Stimulated activated CD8-positive, alpha-beta memory T cell treated with anti-CD3 and anti-CD28 coated beads, Interleukin-15, amount 100 ng/mL, for 24 hours (primary cell): ENCODE measurements at regions not wholly inside any gene's neighbourhood (a gene's known extent, or its start where the extent isn't known, plus 50 kb on each side); places are given as distances from the start of the nearest gene placed in this dataset.

Experiments
- DNase-seq: peaks from one replicate; pipeline ENCODE4 v3.0.0-alpha.2; 2020; ENCODE audit warnings: low read depth

GRCh38 chr3:159763602-159764489 lies 224.8 kb upstream of the IL12A start:
- peak; percentile 18 for DNase-seq

DNA sequence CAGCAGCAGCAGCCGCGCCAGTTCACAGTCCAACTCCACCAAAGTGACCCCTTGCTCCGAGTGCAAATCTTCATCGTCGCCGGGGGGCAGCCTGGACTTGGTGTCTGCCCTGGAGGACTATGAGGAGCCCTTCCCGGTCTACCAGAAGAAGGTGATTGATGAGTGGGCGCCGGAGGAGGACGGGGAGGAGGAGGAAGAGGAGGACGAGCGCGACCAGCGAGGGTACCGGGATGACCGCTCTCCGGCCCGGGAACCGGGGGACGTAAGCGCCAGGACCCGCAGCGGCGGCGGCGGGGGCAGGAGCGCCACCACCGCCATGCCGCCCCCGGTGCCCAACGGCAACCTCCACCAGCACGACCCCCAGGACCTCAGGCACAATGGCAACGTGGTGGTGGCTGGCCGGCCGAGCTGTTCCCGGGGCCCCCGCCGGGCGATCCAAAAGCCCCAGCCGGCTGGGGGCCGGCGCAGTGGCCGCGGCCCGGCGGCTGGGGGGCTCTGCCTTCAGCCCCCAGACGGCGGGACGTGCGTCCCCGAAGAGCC lies 224.1 kb upstream of the IL12A start:
- DNase-seq = no peak

GRCh38 chr3:159765030-159765859 lies 223.4 kb upstream of the IL12A start:
- no peak for DNase-seq

- DNase-seq = no peak
Measured at GRCh38 chr3:159765860-159766294, 222.8 kb upstream of the IL12A start.

DNA sequence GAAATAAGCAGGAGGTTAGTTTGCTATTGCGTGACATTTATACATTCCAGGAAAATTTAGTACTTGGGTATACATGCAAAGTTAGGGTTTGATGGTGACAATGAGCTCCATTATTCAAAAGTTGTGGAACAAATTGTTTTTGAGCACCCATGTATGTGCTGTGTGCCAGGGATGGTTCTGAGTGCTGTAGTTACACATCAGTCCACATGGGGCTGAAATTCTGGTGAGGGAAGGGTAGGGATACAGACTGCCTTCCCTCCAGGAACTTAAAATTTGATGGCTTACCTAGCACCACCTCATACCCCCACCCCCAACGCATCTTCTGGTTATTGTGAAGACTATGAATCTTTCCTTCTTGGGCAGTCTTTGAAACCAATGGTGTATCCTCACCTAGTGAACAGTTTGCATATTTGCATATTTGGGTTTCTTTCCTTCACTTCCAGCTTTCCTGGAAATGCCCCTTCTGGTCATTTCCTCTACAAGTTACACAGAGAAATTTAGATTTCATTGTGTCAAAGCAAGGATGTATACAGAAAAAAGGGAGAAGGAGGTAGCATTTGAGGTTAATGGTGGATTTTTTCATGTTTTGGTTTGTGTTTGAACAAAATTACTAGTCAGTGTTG lies 222.0 kb upstream of the IL12A start:
- no peak for DNase-seq

DNA sequence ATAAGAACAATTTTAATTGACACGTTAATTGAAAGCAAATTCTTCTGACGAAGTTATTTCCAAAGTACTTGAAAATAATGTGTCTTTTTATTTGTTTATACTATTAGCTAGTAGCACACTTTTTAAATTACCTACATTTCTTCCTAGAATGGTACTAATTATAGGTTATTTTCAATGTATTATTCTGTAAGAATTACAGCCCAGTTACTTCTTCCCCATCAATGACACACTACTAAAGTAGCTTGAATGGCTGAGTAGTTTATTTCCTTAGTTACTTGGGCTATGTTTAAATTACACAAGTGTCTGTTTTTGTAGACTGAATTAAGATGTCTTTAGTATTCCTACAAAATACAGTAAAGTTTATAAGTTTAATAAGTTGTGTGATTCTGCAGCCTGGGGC lies 217.6 kb upstream of the IL12A start:
- no peak for DNase-seq

DNA sequence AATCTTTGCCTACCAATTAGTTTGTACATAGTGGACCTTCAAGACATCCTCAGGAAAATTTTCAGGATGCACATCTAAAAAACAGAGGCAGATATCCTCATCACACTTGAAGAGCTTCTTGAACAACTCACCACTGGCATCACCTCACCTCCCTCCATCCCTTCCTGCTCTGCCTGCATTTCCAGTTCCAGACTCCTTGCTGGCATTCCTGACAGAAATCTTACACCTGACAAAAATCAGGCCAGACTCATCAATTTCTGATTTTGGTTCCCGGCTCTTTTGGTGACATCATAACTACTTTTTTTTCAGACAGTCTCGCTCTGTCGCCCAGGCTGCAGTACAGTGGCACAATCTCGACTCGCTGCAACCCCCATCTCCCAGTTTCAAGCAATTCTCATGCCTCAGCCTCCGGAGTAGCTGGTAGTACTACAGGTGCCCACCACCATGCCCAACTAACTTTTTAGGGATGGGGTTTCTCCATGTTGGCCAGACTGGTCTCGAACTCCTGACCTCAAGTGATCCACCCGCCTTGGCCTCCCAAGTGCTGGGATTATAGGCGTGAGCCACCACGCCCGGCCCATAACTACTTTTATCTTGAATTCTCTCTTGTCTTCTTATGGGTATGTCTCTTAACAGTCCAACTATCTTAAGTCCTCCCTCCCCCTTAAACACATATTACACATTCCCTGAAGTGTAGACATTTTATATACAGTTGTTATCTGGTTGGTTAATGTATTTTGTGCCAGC lies 216.6 kb upstream of the IL12A start:
- no peak for DNase-seq

DNA sequence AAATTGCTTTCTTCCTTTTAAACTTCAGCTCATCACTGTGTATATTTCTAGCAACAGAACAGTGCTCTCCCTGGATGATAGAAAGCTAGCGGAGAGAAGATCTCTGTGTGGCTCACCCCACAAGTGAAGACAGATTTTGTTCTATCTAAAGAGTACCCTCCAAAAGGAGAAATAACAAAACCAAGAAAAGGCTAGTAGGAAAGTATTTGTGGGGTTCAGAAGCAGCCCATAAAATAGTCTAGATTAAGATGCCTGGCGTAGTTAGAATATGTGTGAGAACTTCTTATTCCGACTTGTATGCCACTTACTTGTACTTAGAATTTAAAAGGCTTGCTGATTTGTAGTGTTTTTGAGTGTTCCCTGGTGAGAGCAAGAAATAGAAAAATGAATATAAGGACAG lies 214.9 kb upstream of the IL12A start:
- no peak for DNase-seq

DNA sequence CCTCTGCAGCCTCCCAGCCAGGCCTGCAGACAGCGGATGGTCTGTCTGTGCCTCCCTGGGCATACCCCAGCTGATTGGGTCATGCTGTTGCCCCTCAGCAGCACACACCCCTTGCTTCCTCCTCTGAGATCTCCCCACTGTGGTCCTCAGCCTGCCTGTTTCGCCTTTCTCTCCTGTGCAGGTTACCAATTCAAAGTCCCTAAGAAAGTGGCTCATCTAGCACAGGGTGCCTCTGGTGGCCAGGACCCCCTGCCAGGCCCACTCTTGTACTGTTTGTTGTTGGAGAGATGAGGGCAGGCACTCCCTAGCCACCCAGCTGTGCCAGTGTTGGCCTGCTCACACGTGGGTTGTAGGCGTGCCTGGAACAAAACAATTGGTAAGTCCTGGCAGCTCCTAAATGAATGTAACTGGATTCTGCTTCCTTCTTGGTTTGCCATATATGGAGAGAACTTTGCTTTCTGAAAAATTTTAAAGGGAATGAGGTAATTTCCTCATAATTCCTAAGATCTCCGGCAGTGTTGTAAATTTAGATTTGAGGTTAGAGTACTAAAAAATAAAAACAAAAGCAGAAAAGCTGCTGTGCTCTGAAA lies 213.2 kb upstream of the IL12A start:
- DNase-seq = no peak

DNA sequence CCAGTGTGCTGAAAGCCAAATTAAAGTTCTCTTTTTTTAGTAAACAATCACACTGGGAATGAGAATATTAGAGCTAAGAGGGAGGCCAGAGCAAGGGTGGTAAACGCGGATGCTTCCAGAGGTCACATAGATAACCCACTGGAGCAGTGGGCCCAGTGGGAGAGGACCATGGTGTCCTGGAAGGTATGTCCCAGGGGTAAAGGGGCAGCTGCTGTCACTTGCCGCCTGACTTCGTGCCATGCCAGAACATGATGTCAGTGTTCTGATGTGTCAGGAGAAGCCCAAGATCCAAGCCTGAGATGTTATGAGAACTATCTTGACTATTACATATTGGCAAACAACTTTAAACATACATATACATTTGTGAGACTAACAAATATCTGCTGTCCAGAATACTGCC lies 211.9 kb upstream of the IL12A start:
- no peak for DNase-seq

DNA sequence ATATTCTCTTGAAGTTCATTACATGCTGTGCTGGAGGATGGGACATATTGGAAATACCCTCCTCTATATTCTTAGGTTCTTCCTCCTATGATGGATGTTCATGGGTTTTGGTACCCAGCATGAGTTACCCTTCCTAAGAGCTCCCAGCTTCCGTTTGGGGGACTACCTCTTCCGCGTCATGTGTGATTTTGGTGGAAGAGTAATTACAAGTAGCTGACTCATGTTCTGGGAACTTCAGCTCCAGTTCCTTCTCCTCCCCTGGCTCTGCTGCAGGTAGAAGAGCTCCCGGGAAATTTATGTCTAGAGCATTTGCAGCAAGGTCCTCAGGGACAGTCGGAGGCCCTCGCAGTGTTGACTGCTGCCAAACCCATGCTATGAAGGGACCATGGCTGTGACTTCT lies 208.8 kb upstream of the IL12A start:
- no peak for DNase-seq

- DNase-seq = no peak
Measured at GRCh38 chr3:159781867-159782266, 206.8 kb upstream of the IL12A start.

DNA sequence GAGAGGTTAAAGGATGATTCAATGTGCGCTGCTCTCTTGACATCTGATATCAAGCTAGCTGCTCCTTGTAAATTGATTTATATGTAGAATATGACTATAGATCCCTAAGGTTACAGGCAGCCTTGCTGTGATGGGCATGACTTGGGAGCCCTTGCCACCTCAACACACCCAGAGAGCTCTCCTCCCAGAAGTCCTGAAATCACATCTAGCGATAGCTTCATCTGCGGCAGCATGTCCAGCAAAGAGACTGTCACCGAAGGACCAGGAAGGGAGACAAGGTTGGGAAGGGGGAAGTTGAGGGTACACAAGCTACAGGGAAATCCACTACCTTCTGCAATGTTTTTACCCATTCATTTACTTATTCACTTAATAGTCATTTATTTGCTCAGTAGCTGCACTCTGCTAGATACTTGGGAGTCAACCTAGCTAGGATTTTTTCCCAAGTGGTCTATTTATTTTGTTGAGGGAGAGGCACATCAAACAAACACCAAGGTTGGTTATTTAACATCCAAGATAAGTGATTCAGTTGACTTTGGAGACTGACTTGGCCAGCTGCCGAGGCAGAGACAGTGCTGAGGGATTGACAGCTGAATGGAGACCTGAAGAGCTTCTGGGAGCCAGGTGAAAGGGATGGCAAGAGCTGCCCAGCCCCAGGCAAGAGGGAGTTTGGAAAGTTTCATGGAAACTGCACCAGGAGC lies 205.8 kb upstream of the IL12A start:
- no peak for DNase-seq

- no peak for DNase-seq
Measured at GRCh38 chr3:159783780-159784742, 204.6 kb upstream of the IL12A start.

- no peak for DNase-seq
Measured at GRCh38 chr3:159785273-159785708, 203.3 kb upstream of the IL12A start.

- no peak for DNase-seq
Measured at GRCh38 chr3:159786489-159787177, 202.0 kb upstream of the IL12A start.

DNA sequence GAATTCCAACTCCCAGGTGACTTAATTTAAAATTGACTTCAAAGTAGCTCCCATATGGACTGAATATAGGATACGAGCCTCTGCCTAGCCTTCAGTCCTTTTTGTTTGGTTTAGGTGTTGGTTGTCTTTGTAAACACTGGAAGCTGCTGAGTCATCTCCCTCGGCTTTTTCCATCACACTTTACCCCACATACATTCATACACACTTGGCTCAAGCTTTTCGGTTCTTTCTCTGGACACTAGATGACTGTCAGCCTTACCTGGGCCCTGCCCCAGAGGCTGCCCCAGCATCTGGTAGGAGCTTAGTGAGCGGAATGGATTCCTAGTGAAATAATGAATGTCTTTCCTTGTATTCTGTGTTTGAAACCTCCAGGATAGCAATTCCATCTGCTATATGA lies 201.5 kb upstream of the IL12A start:
- DNase-seq = no peak

DNA sequence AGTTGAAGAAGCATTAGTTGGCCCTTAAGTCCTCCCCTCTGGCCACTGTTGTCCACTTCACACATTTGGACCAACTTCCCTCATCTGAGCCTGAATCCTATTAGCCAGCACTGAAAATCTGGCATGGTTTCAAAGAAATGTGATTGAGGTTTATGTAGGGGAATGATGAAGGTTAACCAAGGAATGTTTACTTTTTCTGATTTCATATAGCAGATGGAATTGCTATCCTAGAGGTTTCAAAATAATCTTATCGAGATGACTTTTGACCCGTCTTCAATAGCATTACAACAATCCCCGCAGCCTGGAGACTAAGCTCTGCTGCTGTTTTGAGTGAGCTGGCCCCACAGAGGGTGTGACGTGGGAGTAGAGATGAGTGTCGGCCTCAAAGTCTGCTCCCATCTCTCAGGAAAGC lies 200.8 kb upstream of the IL12A start:
- DNase-seq = no peak

DNA sequence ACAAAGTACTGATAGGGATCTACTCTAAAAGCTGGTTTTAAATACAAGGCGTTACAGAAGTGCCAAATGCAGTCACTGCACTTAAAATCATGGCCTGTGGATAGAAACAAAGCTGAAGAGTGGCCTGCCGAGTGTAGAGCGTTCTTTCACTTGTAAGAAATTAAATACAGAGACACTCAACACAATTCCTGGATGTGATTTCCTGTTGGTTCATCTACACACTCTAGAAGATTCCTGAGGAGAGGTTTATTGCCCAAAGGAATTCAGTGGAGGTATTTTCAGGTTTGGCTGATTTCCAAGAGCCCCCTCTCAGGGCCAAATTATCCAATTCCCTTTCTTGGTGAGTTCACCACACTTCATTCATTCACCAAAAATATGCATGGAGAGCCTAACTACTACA lies 200.3 kb upstream of the IL12A start:
- no peak for DNase-seq
